GM21825 (cell line): ENCODE measurements at regions not wholly inside any gene's neighbourhood (a gene's known extent, or its start where the extent isn't known, plus 50 kb on each side); places are given as distances from the start of the nearest gene placed in this dataset.
"Not testable (repeated sequence)": the region's sequence is repeated elsewhere in the genome, so short reads cannot be mapped to it uniquely, and the experiment has no call there.

Source experiments
- ATAC-seq: cut with Tn5 transposase; IDR thresholded peaks from one replicate; pipeline ENCODE4 v1.9.1; 2021; ENCODE audit warnings: mild to moderate bottlenecking, moderate library complexity; ENCODE audit not compliant: unreplicated experiment

DNA sequence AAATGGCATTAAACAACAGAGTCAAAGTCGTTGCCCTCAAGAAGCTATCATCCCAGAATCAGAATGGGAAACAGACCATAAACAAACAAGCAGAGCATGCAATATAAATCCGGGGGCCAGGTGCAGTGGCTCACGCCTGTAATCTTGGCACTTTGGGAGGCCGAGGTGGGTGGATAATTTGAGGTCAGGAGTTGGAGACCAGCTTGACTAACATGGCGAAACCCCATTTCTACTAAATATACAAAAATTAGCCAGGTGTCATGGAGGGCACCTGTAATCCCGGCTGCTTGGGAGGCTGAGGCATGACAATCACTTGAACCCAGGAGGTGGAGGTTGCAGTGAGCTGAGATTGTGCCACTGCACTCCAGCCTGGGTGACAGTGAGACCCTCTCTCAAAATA, 249.8 kb downstream of the CYRIA start:
- not testable (repeated sequence) for ATAC-seq

GRCh38 chr2:16413947-16414346, 251.7 kb downstream of the CYRIA start:
- no peak for ATAC-seq

DNA sequence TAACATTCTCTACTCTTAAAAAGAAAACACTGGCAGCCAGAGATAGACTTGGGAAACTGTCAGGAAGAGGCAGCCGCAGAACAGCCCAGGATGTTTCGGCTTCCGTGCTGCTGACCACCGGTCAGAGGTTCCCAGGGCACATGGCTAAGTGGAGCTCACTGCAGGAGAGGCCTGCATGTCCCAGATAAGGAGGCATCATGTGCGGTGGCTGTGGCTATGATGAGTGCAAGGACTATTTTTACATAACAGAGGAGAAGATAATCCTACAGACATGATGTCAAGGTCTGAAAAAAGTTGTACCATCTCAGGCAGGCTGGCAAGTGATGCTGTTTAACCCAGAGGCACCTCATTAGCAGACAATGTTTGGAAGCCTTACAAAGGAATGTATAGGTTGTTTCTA, 252.3 kb downstream of the CYRIA start:
- ATAC-seq, result no peak

GRCh38 chr2:16412321-16413030, 253.2 kb downstream of the CYRIA start:
- ATAC-seq, result no peak

DNA sequence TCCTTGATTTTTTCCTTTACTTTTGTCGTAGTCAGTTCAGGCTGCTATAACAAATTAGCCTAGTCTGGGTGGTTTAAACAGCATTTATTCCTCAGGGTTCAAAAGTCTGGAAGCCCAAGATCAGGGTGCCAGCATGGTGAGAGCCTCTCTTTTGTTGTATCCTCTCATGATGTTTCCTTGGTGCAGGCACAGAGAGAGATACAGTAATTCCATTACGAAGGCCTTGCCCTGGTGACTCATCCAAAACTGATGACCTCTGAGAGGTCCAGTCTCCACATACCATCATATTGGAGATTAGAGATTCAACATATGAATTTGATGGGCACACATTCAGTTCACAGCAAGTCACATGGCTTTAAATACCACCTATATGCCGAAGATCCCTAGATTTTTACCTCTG, 253.8 kb downstream of the CYRIA start:
- ATAC-seq, result no peak

DNA sequence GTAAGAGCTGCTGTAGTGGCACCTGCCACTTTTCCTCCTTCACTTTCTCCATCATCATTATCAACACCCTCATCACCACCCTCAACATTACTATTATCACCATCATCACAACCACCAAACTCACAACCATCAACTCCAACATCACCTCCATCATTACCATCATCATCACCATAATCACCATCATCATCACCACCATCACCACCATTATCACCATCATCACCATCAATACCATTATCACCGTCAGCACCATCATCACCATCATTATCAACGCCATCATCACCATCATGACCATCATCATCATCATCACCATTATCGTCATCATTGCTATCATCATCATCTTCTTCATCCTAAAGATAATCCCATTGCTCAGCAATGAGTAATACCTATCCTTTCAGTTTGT, 255.8 kb downstream of the CYRIA start:
- ATAC-seq, result no peak

- ATAC-seq, result no peak
Observed at GRCh38 chr2:16409006-16409390, 256.6 kb downstream of the CYRIA start.

DNA sequence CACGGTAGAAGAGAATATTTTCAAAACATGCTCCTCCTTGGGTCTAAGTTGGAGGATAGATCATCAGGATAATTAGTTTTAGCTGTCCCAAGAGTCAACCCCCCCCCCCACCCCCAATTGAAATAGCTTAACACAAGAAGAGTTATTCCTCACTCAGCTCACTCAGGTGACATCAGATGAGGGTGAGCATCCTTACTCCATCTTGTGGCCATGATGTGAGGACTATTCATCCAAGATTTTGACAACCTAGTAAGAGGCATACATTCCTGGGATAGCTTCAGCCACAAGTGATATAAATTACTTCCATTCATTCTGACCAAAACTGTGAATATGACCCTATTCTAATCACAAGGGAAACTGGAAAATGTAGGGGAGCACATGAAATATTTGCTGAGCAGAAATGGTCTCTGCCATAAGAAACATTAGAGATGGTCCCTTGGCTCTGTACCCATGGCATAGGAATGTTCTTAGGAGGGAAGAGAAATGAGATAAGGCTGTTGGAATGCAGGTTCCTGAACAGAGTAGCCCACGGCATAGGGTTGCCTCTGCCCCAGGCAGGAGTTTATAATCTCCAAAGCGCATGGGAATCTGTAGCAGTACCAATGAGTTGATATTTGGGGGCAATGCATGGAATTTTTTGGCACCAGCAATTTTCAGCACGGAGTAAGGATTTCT, 257.2 kb downstream of the CYRIA start:
- no peak for ATAC-seq

GRCh38 chr2:16407358-16407757, 258.3 kb downstream of the CYRIA start:
- ATAC-seq, result no peak

DNA sequence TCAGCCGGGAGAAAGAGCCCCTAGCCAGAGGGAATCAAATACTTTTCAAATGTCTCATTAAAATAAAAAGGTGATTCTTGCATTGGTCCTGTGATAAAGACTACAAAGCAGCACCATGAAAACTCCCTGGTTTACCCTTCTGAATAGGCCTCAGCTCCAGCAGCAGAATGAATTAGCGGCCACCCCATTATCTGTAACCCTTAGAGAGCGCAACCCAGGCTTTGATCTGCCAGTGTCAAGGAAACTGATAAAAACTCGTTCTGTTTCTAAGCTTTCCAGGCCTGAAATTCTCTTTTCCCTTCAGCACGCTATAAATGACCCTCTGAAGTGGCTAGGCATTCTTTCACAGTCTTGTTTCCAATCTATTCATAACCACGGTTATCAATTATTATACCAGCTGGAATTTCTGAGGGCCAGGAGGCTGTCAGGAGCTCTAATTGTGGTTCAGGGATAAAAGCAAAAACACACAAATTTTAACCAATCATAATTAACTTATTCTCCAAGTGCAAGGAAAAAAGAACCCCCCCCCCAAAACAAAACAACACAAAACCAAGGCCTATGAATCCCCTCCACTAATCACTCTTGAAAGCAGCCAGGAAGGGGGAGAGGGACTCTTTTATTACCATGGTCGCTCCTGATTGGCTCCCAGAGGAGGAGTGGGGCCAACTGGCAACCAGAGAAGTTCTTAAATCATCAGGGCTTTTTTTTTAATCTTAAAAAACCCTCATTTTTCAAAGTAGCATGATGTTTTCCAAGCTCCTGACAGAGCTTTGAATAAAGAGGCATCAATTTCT, 258.9 kb downstream of the CYRIA start:
- ATAC-seq, result no peak

DNA sequence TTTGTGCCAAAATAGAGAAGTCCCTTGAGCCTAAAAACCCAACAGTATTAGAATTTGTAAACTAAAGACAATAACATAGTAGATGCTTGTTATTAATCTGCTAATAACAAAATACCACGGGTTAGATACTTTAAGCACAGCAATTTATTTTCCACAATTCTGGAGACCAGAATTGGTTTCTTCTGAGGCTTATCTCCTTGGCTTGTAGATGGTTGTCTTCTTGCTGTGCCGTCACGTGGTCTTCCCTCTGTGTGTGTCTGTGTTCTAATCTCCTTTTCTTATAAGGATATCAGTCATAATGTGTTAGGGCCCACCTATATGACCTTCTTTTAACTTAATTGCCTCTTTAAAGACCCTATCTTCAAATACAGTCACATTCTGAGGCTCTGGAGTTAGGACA, 260.1 kb downstream of the CYRIA start:
- no peak for ATAC-seq

- ATAC-seq, result no peak
Observed at GRCh38 chr2:16404551-16405300, 260.9 kb downstream of the CYRIA start.

DNA sequence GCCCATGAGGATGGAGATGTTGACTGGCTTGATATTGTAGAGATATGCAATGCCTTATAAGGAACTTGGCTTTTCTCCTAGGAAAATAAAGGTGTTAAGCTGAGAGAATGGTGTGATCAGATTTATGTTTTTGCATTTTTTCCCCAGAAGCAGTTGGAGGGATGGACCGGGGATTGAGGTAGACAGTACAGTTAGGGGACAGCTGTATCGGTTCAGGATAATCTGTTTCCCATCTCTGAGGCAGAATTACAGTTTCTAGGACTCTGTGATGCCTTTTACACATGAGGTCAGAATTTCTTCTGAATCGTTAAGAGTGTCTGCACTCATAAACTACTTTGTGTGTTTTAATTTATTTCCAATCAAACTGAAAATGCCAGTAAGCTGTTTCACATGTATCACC, 261.5 kb downstream of the CYRIA start:
- no peak for ATAC-seq

DNA sequence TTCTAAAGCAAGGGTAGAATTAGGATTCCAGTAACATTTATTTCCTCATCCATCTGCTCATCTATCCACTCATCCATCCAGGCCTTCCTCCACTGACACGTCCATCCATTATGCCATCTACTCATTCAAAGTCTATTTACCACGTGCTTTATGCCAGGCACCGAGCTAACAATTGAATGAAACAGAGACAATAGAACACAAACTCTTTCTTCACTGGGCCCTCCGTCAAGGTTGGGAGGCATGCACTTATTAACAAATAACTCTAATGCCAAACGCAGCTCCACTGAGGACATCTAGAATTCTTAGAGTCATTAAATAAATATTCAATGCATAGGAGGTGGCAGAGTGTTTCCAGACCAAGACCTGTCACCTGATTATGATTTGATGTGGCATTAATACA, 262.7 kb downstream of the CYRIA start:
- ATAC-seq, result no peak

DNA sequence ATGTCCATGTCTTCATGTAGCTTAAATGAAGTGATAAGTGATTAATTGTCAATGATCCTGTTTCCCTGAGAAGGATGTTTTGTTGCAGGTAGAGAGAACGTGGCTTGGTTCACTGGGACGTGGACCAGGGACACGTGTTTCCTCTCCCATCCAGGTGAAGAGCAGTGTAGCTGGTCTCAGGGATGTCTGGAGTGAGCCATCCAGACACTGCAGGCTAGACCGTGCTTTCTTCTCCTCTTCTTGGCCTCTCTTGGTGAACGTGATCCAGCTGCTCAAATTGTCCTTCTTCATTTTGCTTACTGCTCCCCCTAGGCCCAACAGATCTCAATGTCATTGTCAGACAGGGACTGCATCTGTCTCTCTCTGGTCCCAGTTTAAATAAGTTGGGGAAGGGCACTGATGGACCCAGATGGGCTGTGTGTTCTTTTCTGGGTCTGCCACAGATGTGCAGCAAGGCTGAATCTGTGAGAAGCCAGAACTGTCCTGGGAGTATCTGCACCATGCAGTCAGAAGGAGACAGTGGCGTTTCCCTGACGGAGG, 263.8 kb downstream of the CYRIA start:
- ATAC-seq, result no peak

GRCh38 chr2:16400127-16400623, 265.5 kb downstream of the CYRIA start:
- no peak for ATAC-seq

DNA sequence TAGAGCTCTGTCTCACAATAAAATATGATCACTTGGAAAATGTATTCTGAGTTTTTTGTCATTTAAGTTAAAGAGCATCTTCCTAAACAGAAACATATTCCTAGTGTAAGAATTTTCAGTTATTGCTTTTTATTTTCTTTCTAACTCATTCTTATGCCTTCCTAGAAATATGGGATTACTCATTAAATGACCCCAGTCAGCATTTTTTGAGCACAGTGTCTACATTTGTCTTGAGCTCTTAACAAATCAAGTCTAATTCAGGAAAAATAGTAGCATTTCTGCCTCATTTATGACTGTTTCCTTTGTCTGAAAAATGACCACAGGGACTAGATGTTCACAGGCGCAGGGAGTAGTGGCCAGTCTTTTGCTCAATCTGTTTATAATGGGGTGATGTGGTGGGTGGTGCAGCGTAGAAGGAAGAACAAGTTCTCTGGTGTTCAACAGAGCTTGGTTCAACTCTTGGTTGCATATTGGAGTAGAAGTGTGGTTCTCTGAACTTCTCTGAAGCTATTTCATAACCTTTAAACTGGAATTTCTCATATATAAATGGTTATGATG, 267.1 kb downstream of the CYRIA start:
- no peak for ATAC-seq

DNA sequence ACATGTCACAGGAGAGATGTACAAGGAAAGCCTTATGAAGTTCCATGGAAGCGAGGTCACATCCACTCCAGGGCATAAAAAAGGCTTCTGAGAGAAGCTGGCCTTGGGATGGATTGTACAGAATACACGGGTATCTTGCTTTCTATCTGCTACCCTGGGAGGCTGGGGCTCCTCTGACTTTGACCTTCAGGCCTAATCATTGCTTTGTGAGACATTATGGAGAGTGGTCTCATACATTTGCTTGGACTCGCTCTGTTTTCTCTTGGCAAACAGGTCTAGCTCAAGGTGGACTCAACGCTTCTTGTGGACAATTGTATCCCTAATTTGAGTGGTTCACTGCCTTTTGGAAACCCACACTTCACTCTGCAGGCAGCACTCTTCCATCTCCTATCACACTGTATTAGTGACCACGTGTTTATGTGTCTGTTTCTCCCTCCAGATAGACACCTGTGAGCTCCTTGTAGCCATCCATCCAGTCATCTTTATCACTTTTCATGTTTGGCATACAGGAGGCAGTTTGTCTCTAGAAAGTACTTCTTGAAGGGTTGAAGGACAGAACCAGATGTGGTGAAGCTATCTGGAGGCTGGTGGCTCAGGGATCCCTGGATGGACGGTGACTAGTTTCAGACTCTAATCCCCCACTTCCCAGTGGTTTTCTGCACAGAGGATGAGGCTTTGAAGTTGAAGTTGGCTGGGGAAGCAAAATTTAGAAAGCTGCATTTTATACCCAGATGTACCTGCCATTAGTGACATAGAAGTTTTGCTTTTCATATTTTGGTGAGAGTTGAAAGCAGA, 267.8 kb downstream of the CYRIA start:
- no peak for ATAC-seq

- no peak for ATAC-seq
Observed at GRCh38 chr2:16396986-16397385, 268.6 kb downstream of the CYRIA start.

- no peak for ATAC-seq
Observed at GRCh38 chr2:16396171-16396570, 269.5 kb downstream of the CYRIA start.
